K562 (cell line): ENCODE measurements at regions not wholly inside any gene's neighbourhood (a gene's known extent, or its start where the extent isn't known, plus 50 kb on each side); places are given as distances from the start of the nearest gene placed in this dataset.

Source experiments
- ETV1 ChIP-seq: fragments of 450-650 bp; conservative IDR thresholded peaks from 2 replicates; pipeline ENCODE4 v1.6.1; 2016; ENCODE audit warnings: missing genetic modification characterization, control low read depth, low read depth, missing compliant biosample characterization
- MEF2A ChIP-seq: IDR thresholded peaks from 2 replicates; pipeline ENCODE4 v1.6.1; 2011; ENCODE audit warnings: low read depth, mild to moderate bottlenecking, low read length, moderate library complexity; ENCODE audit not compliant: control insufficient read depth
- SMARCA5 ChIP-seq: fragments of 450-650 bp; IDR thresholded peaks from 2 replicates; pipeline ENCODE4 v1.6.1; 2016
- SRF ChIP-seq, 2 experiments: fragments of 250-450, 450-650 bp in 1 of 2; sonication (Bioruptor Pico) in 1 of 2; sonication (generic) in 1 of 2; formaldehyde crosslinking; IDR thresholded peaks; 2 replicates each; pipeline versions ENCODE4 v1.5.0 to v1.5.1; 2020 to 2022; ENCODE audit warnings: mild to moderate bottlenecking in 1 of 2, missing genetic modification reagents in 1 of 2
- TF ChIP-seq, protein P1 (sequence below): fragments of 200-600 bp; sonication (generic); IDR thresholded peaks from one replicate; pipeline ENCODE4 v1.6.1; 2012; ENCODE audit warnings: mild to moderate bottlenecking, low read depth, low read length, inconsistent platforms
- TF ChIP-seq, protein P2 (sequence below): fragments of 250-450 bp; sonication (Bioruptor Pico); IDR thresholded peaks from 2 replicates; pipeline ENCODE4 v1.5.0; 2020; ENCODE audit warnings: mild to moderate bottlenecking, borderline replicate concordance
- TF ChIP-seq, protein P3 (sequence below): fragments of 450-650 bp; IDR thresholded peaks from 2 replicates; pipeline ENCODE4 v1.7.0; 2016; ENCODE audit warnings: borderline replicate concordance
- TF ChIP-seq, protein P4 (sequence below): fragments of 450-650 bp; IDR thresholded peaks from 2 replicates; pipeline ENCODE4 v1.6.1; 2017; ENCODE audit warnings: antibody characterized with exemption, mild to moderate bottlenecking

DNA sequence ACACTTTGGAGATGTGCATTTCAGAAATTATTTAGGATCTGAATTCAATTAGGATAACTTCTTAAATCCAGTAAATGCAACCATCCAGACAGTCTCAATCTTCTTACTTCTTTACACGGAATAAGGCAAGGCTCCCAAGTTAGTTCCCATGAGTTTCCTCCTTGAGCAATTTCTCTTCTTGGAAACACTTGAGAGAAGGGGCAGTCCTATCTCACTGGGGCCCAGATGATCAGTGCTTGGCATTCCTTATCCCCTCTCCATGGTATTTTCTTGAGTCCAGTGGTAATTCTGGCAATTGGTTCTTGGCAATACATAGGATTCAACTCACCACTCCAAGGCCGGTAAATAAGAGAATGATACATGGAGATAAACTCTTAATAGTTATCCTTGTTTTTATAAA lies 87.1 kb upstream of the PTHLH start (continued):
- TF ChIP-seq, protein P1, sequence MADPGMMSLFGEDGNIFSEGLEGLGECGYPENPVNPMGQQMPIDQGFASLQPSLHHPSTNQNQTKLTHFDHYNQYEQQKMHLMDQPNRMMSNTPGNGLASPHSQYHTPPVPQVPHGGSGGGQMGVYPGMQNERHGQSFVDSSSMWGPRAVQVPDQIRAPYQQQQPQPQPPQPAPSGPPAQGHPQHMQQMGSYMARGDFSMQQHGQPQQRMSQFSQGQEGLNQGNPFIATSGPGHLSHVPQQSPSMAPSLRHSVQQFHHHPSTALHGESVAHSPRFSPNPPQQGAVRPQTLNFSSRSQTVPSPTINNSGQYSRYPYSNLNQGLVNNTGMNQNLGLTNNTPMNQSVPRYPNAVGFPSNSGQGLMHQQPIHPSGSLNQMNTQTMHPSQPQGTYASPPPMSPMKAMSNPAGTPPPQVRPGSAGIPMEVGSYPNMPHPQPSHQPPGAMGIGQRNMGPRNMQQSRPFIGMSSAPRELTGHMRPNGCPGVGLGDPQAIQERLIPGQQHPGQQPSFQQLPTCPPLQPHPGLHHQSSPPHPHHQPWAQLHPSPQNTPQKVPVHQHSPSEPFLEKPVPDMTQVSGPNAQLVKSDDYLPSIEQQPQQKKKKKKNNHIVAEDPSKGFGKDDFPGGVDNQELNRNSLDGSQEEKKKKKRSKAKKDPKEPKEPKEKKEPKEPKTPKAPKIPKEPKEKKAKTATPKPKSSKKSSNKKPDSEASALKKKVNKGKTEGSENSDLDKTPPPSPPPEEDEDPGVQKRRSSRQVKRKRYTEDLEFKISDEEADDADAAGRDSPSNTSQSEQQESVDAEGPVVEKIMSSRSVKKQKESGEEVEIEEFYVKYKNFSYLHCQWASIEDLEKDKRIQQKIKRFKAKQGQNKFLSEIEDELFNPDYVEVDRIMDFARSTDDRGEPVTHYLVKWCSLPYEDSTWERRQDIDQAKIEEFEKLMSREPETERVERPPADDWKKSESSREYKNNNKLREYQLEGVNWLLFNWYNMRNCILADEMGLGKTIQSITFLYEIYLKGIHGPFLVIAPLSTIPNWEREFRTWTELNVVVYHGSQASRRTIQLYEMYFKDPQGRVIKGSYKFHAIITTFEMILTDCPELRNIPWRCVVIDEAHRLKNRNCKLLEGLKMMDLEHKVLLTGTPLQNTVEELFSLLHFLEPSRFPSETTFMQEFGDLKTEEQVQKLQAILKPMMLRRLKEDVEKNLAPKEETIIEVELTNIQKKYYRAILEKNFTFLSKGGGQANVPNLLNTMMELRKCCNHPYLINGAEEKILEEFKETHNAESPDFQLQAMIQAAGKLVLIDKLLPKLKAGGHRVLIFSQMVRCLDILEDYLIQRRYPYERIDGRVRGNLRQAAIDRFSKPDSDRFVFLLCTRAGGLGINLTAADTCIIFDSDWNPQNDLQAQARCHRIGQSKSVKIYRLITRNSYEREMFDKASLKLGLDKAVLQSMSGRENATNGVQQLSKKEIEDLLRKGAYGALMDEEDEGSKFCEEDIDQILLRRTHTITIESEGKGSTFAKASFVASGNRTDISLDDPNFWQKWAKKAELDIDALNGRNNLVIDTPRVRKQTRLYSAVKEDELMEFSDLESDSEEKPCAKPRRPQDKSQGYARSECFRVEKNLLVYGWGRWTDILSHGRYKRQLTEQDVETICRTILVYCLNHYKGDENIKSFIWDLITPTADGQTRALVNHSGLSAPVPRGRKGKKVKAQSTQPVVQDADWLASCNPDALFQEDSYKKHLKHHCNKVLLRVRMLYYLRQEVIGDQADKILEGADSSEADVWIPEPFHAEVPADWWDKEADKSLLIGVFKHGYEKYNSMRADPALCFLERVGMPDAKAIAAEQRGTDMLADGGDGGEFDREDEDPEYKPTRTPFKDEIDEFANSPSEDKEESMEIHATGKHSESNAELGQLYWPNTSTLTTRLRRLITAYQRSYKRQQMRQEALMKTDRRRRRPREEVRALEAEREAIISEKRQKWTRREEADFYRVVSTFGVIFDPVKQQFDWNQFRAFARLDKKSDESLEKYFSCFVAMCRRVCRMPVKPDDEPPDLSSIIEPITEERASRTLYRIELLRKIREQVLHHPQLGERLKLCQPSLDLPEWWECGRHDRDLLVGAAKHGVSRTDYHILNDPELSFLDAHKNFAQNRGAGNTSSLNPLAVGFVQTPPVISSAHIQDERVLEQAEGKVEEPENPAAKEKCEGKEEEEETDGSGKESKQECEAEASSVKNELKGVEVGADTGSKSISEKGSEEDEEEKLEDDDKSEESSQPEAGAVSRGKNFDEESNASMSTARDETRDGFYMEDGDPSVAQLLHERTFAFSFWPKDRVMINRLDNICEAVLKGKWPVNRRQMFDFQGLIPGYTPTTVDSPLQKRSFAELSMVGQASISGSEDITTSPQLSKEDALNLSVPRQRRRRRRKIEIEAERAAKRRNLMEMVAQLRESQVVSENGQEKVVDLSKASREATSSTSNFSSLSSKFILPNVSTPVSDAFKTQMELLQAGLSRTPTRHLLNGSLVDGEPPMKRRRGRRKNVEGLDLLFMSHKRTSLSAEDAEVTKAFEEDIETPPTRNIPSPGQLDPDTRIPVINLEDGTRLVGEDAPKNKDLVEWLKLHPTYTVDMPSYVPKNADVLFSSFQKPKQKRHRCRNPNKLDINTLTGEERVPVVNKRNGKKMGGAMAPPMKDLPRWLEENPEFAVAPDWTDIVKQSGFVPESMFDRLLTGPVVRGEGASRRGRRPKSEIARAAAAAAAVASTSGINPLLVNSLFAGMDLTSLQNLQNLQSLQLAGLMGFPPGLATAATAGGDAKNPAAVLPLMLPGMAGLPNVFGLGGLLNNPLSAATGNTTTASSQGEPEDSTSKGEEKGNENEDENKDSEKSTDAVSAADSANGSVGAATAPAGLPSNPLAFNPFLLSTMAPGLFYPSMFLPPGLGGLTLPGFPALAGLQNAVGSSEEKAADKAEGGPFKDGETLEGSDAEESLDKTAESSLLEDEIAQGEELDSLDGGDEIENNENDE: no peak
- TF ChIP-seq MEF2A (no peak), SRF (CRISPR knock-in tag; IDR thresholded peaks at IDR 0.05) (no peak), SMARCA5 (no peak), ETV1 (tag) (no peak)
- TF ChIP-seq, protein P2, sequence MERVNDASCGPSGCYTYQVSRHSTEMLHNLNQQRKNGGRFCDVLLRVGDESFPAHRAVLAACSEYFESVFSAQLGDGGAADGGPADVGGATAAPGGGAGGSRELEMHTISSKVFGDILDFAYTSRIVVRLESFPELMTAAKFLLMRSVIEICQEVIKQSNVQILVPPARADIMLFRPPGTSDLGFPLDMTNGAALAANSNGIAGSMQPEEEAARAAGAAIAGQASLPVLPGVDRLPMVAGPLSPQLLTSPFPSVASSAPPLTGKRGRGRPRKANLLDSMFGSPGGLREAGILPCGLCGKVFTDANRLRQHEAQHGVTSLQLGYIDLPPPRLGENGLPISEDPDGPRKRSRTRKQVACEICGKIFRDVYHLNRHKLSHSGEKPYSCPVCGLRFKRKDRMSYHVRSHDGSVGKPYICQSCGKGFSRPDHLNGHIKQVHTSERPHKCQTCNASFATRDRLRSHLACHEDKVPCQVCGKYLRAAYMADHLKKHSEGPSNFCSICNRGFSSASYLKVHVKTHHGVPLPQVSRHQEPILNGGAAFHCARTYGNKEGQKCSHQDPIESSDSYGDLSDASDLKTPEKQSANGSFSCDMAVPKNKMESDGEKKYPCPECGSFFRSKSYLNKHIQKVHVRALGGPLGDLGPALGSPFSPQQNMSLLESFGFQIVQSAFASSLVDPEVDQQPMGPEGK (CRISPR knock-in tag): no peak
- TF ChIP-seq, protein P3, sequence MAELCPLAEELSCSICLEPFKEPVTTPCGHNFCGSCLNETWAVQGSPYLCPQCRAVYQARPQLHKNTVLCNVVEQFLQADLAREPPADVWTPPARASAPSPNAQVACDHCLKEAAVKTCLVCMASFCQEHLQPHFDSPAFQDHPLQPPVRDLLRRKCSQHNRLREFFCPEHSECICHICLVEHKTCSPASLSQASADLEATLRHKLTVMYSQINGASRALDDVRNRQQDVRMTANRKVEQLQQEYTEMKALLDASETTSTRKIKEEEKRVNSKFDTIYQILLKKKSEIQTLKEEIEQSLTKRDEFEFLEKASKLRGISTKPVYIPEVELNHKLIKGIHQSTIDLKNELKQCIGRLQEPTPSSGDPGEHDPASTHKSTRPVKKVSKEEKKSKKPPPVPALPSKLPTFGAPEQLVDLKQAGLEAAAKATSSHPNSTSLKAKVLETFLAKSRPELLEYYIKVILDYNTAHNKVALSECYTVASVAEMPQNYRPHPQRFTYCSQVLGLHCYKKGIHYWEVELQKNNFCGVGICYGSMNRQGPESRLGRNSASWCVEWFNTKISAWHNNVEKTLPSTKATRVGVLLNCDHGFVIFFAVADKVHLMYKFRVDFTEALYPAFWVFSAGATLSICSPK: no peak
- TF ChIP-seq, protein P4, sequence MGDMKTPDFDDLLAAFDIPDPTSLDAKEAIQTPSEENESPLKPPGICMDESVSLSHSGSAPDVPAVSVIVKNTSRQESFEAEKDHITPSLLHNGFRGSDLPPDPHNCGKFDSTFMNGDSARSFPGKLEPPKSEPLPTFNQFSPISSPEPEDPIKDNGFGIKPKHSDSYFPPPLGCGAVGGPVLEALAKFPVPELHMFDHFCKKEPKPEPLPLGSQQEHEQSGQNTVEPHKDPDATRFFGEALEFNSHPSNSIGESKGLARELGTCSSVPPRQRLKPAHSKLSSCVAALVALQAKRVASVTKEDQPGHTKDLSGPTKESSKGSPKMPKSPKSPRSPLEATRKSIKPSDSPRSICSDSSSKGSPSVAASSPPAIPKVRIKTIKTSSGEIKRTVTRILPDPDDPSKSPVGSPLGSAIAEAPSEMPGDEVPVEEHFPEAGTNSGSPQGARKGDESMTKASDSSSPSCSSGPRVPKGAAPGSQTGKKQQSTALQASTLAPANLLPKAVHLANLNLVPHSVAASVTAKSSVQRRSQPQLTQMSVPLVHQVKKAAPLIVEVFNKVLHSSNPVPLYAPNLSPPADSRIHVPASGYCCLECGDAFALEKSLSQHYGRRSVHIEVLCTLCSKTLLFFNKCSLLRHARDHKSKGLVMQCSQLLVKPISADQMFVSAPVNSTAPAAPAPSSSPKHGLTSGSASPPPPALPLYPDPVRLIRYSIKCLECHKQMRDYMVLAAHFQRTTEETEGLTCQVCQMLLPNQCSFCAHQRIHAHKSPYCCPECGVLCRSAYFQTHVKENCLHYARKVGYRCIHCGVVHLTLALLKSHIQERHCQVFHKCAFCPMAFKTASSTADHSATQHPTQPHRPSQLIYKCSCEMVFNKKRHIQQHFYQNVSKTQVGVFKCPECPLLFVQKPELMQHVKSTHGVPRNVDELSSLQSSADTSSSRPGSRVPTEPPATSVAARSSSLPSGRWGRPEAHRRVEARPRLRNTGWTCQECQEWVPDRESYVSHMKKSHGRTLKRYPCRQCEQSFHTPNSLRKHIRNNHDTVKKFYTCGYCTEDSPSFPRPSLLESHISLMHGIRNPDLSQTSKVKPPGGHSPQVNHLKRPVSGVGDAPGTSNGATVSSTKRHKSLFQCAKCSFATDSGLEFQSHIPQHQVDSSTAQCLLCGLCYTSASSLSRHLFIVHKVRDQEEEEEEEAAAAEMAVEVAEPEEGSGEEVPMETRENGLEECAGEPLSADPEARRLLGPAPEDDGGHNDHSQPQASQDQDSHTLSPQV: no peak
